HG03139 (cell line): ENCODE measurements at regions not wholly inside any gene's neighbourhood (a gene's known extent, or its start where the extent isn't known, plus 50 kb on each side); places are given as distances from the start of the nearest gene placed in this dataset.

Experiments used
- ATAC-seq: cut with Tn5 transposase; IDR thresholded peaks from one replicate; pipeline ENCODE4 v1.9.1; 2021; ENCODE audit not compliant: unreplicated experiment

DNA sequence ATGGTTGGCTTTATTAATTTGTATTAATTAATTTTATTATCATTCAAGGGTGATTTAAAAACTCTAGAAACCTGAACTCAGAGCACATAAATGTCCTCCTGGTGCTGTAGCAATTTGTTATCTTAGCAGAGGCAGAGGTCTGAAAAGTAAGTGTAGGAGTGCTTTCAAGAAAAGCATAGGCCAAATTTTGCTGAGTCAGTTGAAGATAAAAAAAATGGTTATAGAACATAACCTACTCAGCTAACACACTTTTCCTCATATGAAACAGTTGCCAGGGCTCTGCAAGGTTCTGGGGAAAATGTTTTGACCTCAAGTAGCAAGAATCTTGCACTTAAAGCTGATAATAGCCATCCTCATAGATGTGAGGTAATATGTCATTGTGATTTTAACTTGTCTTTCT lies 53.5 kb upstream of the CHODL start:
- ATAC-seq = no peak

DNA sequence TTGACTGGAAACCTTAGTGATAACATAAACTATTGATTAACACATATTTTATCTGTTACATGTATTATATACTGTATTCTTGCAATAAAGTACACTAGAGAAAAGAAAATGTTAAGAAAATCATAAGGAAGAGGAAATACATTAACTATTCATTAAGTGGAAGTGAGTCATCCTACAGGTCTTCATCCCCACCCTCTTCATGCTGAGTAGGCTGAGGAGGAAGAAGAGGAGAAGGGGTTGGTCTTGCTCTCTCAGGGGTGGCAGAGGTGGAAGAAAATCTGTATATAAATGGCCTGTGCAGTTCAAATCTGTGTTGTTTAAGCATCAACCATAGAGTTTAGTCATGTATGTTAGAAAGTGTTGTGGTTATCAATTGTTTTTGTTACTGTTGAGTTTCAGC lies 66.1 kb upstream of the CHODL start:
- ATAC-seq = no peak

DNA sequence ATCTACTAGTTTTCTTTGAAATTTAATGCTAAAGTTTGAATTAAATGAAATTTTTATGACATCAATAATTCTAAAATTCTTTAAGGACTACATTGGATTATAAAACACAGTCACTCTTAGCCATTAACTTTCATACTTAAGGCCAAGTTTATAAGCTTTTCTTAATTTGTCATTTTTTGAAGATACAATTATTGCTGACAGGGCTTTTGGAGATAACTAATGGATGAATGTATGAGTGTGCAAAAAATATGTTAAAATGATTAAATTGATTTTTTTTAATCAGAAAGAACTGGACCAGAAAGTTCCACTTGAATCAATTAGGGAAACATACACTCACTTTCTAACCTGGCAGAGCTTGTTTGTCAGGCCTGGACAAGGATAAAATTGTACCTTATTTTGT lies 70.3 kb upstream of the CHODL start:
- no peak for ATAC-seq

DNA sequence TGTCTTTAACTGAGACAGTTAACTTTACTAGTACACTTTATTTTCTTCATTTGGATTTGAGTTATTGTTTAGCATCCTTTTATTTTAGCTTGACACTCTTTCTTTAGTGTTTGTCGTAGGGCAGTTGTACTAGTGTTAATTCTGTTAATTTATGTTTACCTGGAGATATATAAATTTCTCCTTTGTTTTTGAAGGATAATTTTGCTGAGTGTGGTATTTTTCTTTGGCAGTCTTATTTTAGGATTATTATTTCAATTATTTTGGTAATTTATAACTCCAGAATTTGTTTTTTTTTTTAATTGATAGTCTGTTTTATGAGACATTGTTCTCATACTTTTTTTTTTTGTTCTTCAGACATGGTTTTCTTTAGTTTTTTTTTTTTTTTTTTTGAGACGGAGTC lies 73.8 kb upstream of the CHODL start:
- no peak for ATAC-seq

- no peak for ATAC-seq
Observed at GRCh38 chr21:18170221-18170620, 74.4 kb upstream of the CHODL start.

GRCh38 chr21:18168108-18168507 lies 76.5 kb upstream of the CHODL start:
- no peak for ATAC-seq

- no peak for ATAC-seq
Observed at GRCh38 chr21:18164933-18165332, 79.7 kb upstream of the CHODL start.

GRCh38 chr21:18164483-18164882 lies 80.2 kb upstream of the CHODL start:
- no peak for ATAC-seq

DNA sequence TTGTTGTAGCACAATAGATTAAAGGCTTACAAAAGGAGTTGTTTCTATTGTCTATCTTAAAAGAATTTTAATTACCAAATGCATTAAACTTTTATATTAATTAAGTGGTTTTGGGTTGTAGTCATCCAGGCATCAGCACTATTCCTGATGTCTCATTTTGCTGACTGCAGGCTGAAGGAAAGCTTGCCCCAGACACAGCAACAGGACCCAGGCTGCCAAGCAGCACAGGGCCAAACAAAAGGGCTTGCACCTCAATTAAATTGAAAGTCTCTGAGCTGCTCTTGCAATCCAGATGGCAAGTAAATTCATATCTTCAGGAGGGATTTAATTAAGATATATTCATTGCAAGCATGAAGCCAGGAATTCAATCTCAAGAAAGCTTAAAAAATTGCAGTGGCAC lies 80.7 kb upstream of the CHODL start:
- ATAC-seq = no peak

GRCh38 chr21:18161841-18162240 lies 82.8 kb upstream of the CHODL start:
- ATAC-seq = no peak

GRCh38 chr21:18157406-18157805 lies 87.2 kb upstream of the CHODL start:
- ATAC-seq = no peak

- ATAC-seq = no peak
Observed at GRCh38 chr21:18155508-18156193, 89.0 kb upstream of the CHODL start.

GRCh38 chr21:18153063-18153462 lies 91.6 kb upstream of the CHODL start:
- no peak for ATAC-seq

- no peak for ATAC-seq
Observed at GRCh38 chr21:18152371-18152770, 92.3 kb upstream of the CHODL start.

GRCh38 chr21:18151046-18151445 lies 93.6 kb upstream of the CHODL start:
- no peak for ATAC-seq

- ATAC-seq = no peak
Observed at GRCh38 chr21:18148401-18148800, 96.2 kb upstream of the CHODL start.

- no peak for ATAC-seq
Observed at GRCh38 chr21:18147678-18148077, 97.0 kb upstream of the CHODL start.

DNA sequence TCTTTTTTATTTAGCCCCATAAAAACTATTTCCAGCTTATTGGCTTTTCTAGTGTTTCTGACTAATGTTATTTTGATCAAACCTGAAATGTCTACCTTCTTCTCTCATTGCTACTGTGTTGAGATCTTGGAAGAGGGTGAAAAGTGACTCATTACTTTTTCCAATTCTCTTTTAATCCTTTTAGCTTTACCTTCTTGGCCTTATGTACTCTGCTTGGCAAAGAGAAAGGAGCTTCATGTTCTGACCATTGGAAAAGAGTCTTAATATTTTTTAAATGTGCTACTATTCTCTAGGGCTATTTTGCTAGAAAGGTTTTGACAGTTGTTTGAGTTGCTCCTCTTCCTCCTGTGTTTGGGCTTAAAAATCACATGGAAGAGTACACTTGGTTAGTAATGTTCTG lies 97.8 kb upstream of the CHODL start:
- no peak for ATAC-seq

DNA sequence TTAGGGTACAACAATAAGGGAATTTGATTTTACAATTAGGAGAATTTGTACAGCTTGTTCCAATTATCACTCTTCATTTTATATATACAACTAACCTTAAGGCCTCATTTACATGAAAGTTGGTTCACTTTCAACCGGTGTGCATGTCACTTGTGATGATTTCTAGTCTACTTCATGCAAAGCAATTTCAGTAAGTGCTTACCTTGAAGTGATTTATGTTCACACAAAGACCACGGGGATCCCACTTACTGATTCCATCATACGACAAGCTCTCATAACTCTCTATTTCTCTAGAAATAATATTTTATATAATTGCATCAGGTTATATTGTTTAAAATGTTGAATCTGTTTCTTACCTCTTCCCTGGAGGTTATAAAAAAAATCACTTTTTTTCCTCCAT lies 100.3 kb upstream of the CHODL start:
- no peak for ATAC-seq

DNA sequence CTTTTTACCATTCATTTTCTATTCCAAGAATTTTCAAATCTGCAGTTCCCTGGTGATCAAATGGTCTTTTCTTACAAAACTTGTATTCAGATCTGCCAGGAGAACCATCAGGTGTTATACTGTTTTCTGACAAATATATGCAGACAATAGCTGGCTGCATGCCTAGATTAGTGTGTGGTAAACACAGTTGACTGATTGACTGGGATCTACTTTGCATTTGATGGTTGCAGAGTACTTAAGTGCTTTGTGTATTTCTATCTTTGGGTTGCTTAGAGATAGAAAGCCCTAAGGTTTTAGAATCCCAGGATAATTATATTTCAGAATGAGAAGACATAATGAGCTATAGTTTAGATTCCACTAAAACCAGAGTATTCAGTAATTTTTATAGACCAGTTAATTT lies 102.0 kb upstream of the CHODL start:
- ATAC-seq = no peak

- ATAC-seq = no peak
Observed at GRCh38 chr21:18138507-18138906, 106.1 kb upstream of the CHODL start.

- ATAC-seq = no peak
Observed at GRCh38 chr21:18129526-18129925, 115.1 kb upstream of the CHODL start.

DNA sequence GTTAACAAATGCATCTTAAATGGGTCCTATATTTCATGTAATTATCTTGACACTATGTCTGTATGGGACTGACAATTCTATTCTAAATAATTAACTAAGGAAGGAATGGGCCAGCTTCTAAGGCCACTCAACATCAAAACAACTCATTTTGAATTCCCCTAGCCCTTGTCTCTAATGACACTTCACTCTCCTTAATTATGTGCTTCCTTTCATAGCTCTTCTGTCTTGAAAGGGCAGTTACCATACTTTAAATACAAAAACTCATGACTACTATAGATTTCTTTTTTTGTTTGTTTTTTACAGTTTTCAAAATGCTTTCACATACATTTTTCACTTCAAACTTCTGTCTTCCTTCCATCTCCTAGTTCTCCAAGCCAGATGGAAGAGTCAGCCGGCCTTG lies 126.1 kb upstream of the CHODL start:
- no peak for ATAC-seq

DNA sequence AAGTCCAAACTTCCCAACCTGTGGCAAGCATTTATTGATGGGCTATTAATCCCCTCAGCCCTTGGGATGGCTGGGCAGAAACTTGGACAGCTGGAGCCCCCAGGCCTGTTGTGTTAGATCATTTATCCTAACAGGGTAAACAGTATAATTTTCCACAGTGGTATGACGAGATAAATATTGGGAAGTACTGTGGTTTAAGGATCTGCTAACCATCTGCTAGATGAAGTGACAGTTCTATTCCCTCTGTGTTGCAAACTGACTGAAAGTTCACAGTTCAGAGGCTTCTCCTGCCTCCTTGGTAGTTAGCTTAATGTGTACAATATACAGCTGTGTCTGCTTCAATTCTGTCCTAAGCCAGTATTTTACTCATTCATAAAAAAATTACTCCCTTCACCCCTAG lies 127.5 kb upstream of the CHODL start:
- no peak for ATAC-seq
